ENCODE measurements at regions not wholly inside any gene's neighbourhood (a gene's known extent, or its start where the extent isn't known, plus 50 kb on each side); places are given as distances from the start of the nearest gene placed in this dataset.

GRCh38 chr6:87965806-87966205 is 81.8 kb upstream of the SPACA1 start:
- no peak overlapping the region for H3K4me3 ChIP-seq (ENCODE audit: low read depth in 1 of 5, low read length in 5 of 5)
- no peak overlapping the region for H3K27ac ChIP-seq (ENCODE audit: low read depth, low read length)
- H3K4me1 ChIP-seq (ENCODE audit: control insufficient read depth in 5 of 5, insufficient read depth in 5 of 5, low read length in 5 of 5) = peaks cover 0 to 11% (median 10%) of the 10 kb centered on the region in 5 donors
- H3K27me3 ChIP-seq (ENCODE audit: control insufficient read depth in 5 of 5, insufficient read depth in 4 of 5, low read length in 5 of 5) = peaks cover 0 to 12% (median 5%) of the 10 kb centered on the region in 5 donors
- no peaks in the 10 kb centered on the region for H3K36me3 ChIP-seq (ENCODE audit: control insufficient read depth in 5 of 5, insufficient read depth in 5 of 5, low read length in 5 of 5)
- no peak overlapping the region for H3K9ac ChIP-seq (ENCODE audit: low read length in 5 of 5)
- H3K9me3 ChIP-seq (ENCODE audit: control insufficient read depth in 5 of 5, low read length in 5 of 5) = no peaks in the 10 kb centered on the region

- no peak overlapping the region for H3K27ac ChIP-seq (ENCODE audit: low read depth, low read length)
- no peaks in the 10 kb centered on the region for H3K36me3 ChIP-seq (ENCODE audit: control insufficient read depth in 5 of 5, insufficient read depth in 5 of 5, low read length in 5 of 5)
- no peak overlapping the region for H3K9ac ChIP-seq (ENCODE audit: low read length in 5 of 5)
- peaks cover 0 to 4% (median 0%) of the 10 kb centered on the region in 5 donors for H3K9me3 ChIP-seq (ENCODE audit: control insufficient read depth in 5 of 5, low read length in 5 of 5)
- H3K4me3 ChIP-seq (ENCODE audit: low read depth in 1 of 5, low read length in 5 of 5) = no peak overlapping the region
- H3K4me1 ChIP-seq (ENCODE audit: control insufficient read depth in 5 of 5, insufficient read depth in 5 of 5, low read length in 5 of 5) = no peaks in the 10 kb centered on the region
- no peaks in the 10 kb centered on the region for H3K27me3 ChIP-seq (ENCODE audit: control insufficient read depth in 5 of 5, insufficient read depth in 4 of 5, low read length in 5 of 5)
Measured at GRCh38 chr6:87959083-87959482, 88.6 kb upstream of the SPACA1 start.

GRCh38 chr6:87951751-87952150 is 95.9 kb upstream of the SPACA1 start:
- Histone ChIP-seq H3K36me3 (ENCODE audit: control insufficient read depth in 5 of 5, insufficient read depth in 5 of 5, low read length in 5 of 5) (no peaks in the 10 kb centered on the region), H3K9ac (ENCODE audit: low read length in 5 of 5) (no peak overlapping the region), H3K27ac (ENCODE audit: low read depth, low read length) (no peak overlapping the region), H3K9me3 (ENCODE audit: control insufficient read depth in 5 of 5, low read length in 5 of 5) (no peaks in the 10 kb centered on the region), H3K27me3 (ENCODE audit: control insufficient read depth in 5 of 5, insufficient read depth in 4 of 5, low read length in 5 of 5) (no peaks in the 10 kb centered on the region), H3K4me3 (ENCODE audit: low read depth in 1 of 5, low read length in 5 of 5) (no peak overlapping the region), H3K4me1 (ENCODE audit: control insufficient read depth in 5 of 5, insufficient read depth in 5 of 5, low read length in 5 of 5) (no peaks in the 10 kb centered on the region)

GRCh38 chr6:87950614-87951013 is 97.0 kb upstream of the SPACA1 start:
- H3K27ac ChIP-seq (ENCODE audit: low read depth, low read length) = no peak overlapping the region
- H3K9ac ChIP-seq (ENCODE audit: low read length in 5 of 5) = no peak overlapping the region
- H3K9me3 ChIP-seq (ENCODE audit: control insufficient read depth in 5 of 5, low read length in 5 of 5) = no peaks in the 10 kb centered on the region
- no peaks in the 10 kb centered on the region for H3K36me3 ChIP-seq (ENCODE audit: control insufficient read depth in 5 of 5, insufficient read depth in 5 of 5, low read length in 5 of 5)
- no peaks in the 10 kb centered on the region for H3K27me3 ChIP-seq (ENCODE audit: control insufficient read depth in 5 of 5, insufficient read depth in 4 of 5, low read length in 5 of 5)
- peaks cover 0 to 7% (median 3%) of the 10 kb centered on the region in 5 donors for H3K4me1 ChIP-seq (ENCODE audit: control insufficient read depth in 5 of 5, insufficient read depth in 5 of 5, low read length in 5 of 5)
- H3K4me3 ChIP-seq (ENCODE audit: low read depth in 1 of 5, low read length in 5 of 5) = no peak overlapping the region

GRCh38 chr6:87949194-87949593 is 98.4 kb upstream of the SPACA1 start:
- H3K27ac ChIP-seq (ENCODE audit: low read depth, low read length) = no peak overlapping the region
- no peak overlapping the region for H3K9ac ChIP-seq (ENCODE audit: low read length in 5 of 5)
- no peak overlapping the region for H3K4me3 ChIP-seq (ENCODE audit: low read depth in 1 of 5, low read length in 5 of 5)
- H3K4me1 ChIP-seq (ENCODE audit: control insufficient read depth in 5 of 5, insufficient read depth in 5 of 5, low read length in 5 of 5) = peaks cover 3 to 21% (median 10%) of the 10 kb centered on the region in 5 donors
- no peaks in the 10 kb centered on the region for H3K9me3 ChIP-seq (ENCODE audit: control insufficient read depth in 5 of 5, low read length in 5 of 5)
- no peaks in the 10 kb centered on the region for H3K27me3 ChIP-seq (ENCODE audit: control insufficient read depth in 5 of 5, insufficient read depth in 4 of 5, low read length in 5 of 5)
- H3K36me3 ChIP-seq (ENCODE audit: control insufficient read depth in 5 of 5, insufficient read depth in 5 of 5, low read length in 5 of 5) = no peaks in the 10 kb centered on the region

- Histone ChIP-seq H3K4me3 (ENCODE audit: low read depth in 1 of 5, low read length in 5 of 5) (no peak overlapping the region), H3K9me3 (ENCODE audit: control insufficient read depth in 5 of 5, low read length in 5 of 5) (no peaks in the 10 kb centered on the region), H3K36me3 (ENCODE audit: control insufficient read depth in 5 of 5, insufficient read depth in 5 of 5, low read length in 5 of 5) (no peaks in the 10 kb centered on the region), H3K27ac (ENCODE audit: low read depth, low read length) (no peak overlapping the region), H3K27me3 (ENCODE audit: control insufficient read depth in 5 of 5, insufficient read depth in 4 of 5, low read length in 5 of 5) (peaks cover 0 to 2% (median 0%) of the 10 kb centered on the region in 5 donors), H3K9ac (ENCODE audit: low read length in 5 of 5) (no peak overlapping the region), H3K4me1 (ENCODE audit: control insufficient read depth in 5 of 5, insufficient read depth in 5 of 5, low read length in 5 of 5) (peaks cover 3 to 21% (median 10%) of the 10 kb centered on the region in 5 donors)
Measured at GRCh38 chr6:87946669-87947068, 101.0 kb upstream of the SPACA1 start.

- no peaks in the 10 kb centered on the region for H3K9me3 ChIP-seq (ENCODE audit: control insufficient read depth in 5 of 5, low read length in 5 of 5)
- H3K36me3 ChIP-seq (ENCODE audit: control insufficient read depth in 5 of 5, insufficient read depth in 5 of 5, low read length in 5 of 5) = no peaks in the 10 kb centered on the region
- H3K4me3 ChIP-seq (ENCODE audit: low read depth in 1 of 5, low read length in 5 of 5) = no peak overlapping the region
- peaks cover 0 to 2% (median 0%) of the 10 kb centered on the region in 5 donors for H3K27me3 ChIP-seq (ENCODE audit: control insufficient read depth in 5 of 5, insufficient read depth in 4 of 5, low read length in 5 of 5)
- H3K27ac ChIP-seq (ENCODE audit: low read depth, low read length) = no peak overlapping the region
- peaks cover 3 to 21% (median 10%) of the 10 kb centered on the region in 5 donors for H3K4me1 ChIP-seq (ENCODE audit: control insufficient read depth in 5 of 5, insufficient read depth in 5 of 5, low read length in 5 of 5)
- no peak overlapping the region for H3K9ac ChIP-seq (ENCODE audit: low read length in 5 of 5)
Measured at GRCh38 chr6:87945966-87946365, 101.7 kb upstream of the SPACA1 start.

GRCh38 chr6:87945181-87945580 is 102.5 kb upstream of the SPACA1 start:
- Histone ChIP-seq H3K36me3 (ENCODE audit: control insufficient read depth in 5 of 5, insufficient read depth in 5 of 5, low read length in 5 of 5) (no peaks in the 10 kb centered on the region), H3K4me1 (ENCODE audit: control insufficient read depth in 5 of 5, insufficient read depth in 5 of 5, low read length in 5 of 5) (peaks cover 3 to 21% (median 10%) of the 10 kb centered on the region in 5 donors), H3K4me3 (ENCODE audit: low read depth in 1 of 5, low read length in 5 of 5) (no peak overlapping the region), H3K27me3 (ENCODE audit: control insufficient read depth in 5 of 5, insufficient read depth in 4 of 5, low read length in 5 of 5) (peaks cover 0 to 2% (median 0%) of the 10 kb centered on the region in 5 donors), H3K9me3 (ENCODE audit: control insufficient read depth in 5 of 5, low read length in 5 of 5) (no peaks in the 10 kb centered on the region), H3K9ac (ENCODE audit: low read length in 5 of 5) (no peak overlapping the region), H3K27ac (ENCODE audit: low read depth, low read length) (no peak overlapping the region)

- Histone ChIP-seq H3K36me3 (ENCODE audit: control insufficient read depth in 5 of 5, insufficient read depth in 5 of 5, low read length in 5 of 5) (no peaks in the 10 kb centered on the region), H3K27me3 (ENCODE audit: control insufficient read depth in 5 of 5, insufficient read depth in 4 of 5, low read length in 5 of 5) (peaks cover 0 to 2% (median 0%) of the 10 kb centered on the region in 5 donors), H3K4me3 (ENCODE audit: low read depth in 1 of 5, low read length in 5 of 5) (no peak overlapping the region), H3K27ac (ENCODE audit: low read depth, low read length) (no peak overlapping the region), H3K9ac (ENCODE audit: low read length in 5 of 5) (no peak overlapping the region), H3K4me1 (ENCODE audit: control insufficient read depth in 5 of 5, insufficient read depth in 5 of 5, low read length in 5 of 5) (peaks cover 3 to 21% (median 10%) of the 10 kb centered on the region in 5 donors), H3K9me3 (ENCODE audit: control insufficient read depth in 5 of 5, low read length in 5 of 5) (no peaks in the 10 kb centered on the region)
Measured at GRCh38 chr6:87944541-87944954, 103.1 kb upstream of the SPACA1 start.

- H3K4me3 ChIP-seq (ENCODE audit: low read depth in 1 of 5, low read length in 5 of 5) = no peak overlapping the region
- H3K27ac ChIP-seq (ENCODE audit: low read depth, low read length) = no peak overlapping the region
Measured at GRCh38 chr6:87943191-87943590, 104.5 kb upstream of the SPACA1 start.

More at GRCh38 chr6:87943191-87943590, 104.5 kb upstream of the SPACA1 start:
- no peaks in the 10 kb centered on the region for H3K9me3 ChIP-seq (ENCODE audit: control insufficient read depth in 5 of 5, low read length in 5 of 5)
- no peak overlapping the region for H3K9ac ChIP-seq (ENCODE audit: low read length in 5 of 5)
- H3K27me3 ChIP-seq (ENCODE audit: control insufficient read depth in 5 of 5, insufficient read depth in 4 of 5, low read length in 5 of 5) = peaks cover 0 to 2% (median 0%) of the 10 kb centered on the region in 5 donors
- H3K36me3 ChIP-seq (ENCODE audit: control insufficient read depth in 5 of 5, insufficient read depth in 5 of 5, low read length in 5 of 5) = no peaks in the 10 kb centered on the region
- H3K4me1 ChIP-seq (ENCODE audit: control insufficient read depth in 5 of 5, insufficient read depth in 5 of 5, low read length in 5 of 5) = peaks cover 3 to 21% (median 10%) of the 10 kb centered on the region in 5 donors
